Activated CD4-positive, alpha-beta T cell treated with anti-CD3 and anti-CD28 coated beads for 24 hours (primary cell): ENCODE measurements at regions not wholly inside any gene's neighbourhood (a gene's known extent, or its start where the extent isn't known, plus 50 kb on each side); places are given as distances from the start of the nearest gene placed in this dataset.
"Not testable (repeated sequence)": the region's sequence is repeated elsewhere in the genome, so short reads cannot be mapped to it uniquely, and the experiment has no call there.

Experiments
- DNase-seq, 2 donors: peaks; one replicate each; pipeline ENCODE4 v3.0.0-alpha.2; 2020; ENCODE audit warnings: low read depth in 2 of 2

GRCh38 chr5:68862560-68862959 lies 231.3 kb upstream of the SLC30A5 start:
- DNase-seq: no peak

GRCh38 chr5:68865192-68865591 lies 228.6 kb upstream of the SLC30A5 start:
- DNase-seq: not testable (repeated sequence)

GRCh38 chr5:68872088-68872839 lies 221.6 kb upstream of the SLC30A5 start:
- no peak for DNase-seq

- no peak for DNase-seq
Observed at GRCh38 chr5:68873198-68873597, 220.6 kb upstream of the SLC30A5 start.

- no peak for DNase-seq
Observed at GRCh38 chr5:68875351-68875750, 218.5 kb upstream of the SLC30A5 start.

GRCh38 chr5:68883436-68883835 lies 210.4 kb upstream of the SLC30A5 start:
- DNase-seq: no peak

GRCh38 chr5:68884144-68884754 lies 209.6 kb upstream of the SLC30A5 start:
- no peak for DNase-seq

- DNase-seq: no peak
Observed at GRCh38 chr5:68884883-68885282, 208.9 kb upstream of the SLC30A5 start.

GRCh38 chr5:68886814-68887213 lies 207.0 kb upstream of the SLC30A5 start:
- DNase-seq: no peak

GRCh38 chr5:68891718-68892117 lies 202.1 kb upstream of the SLC30A5 start:
- no peak for DNase-seq

GRCh38 chr5:68894673-68895072 lies 199.1 kb upstream of the SLC30A5 start:
- no peak for DNase-seq

- no peak for DNase-seq
Observed at GRCh38 chr5:68898951-68899471, 194.8 kb upstream of the SLC30A5 start.

- DNase-seq: no peak
Observed at GRCh38 chr5:68911840-68912690, 181.7 kb upstream of the SLC30A5 start.

- no peak for DNase-seq
Observed at GRCh38 chr5:68915079-68915478, 178.7 kb upstream of the SLC30A5 start.

GRCh38 chr5:68918306-68918705 lies 175.5 kb upstream of the SLC30A5 start:
- DNase-seq: no peak

GRCh38 chr5:68919988-68920490 lies 173.8 kb upstream of the SLC30A5 start:
- no peak for DNase-seq

GRCh38 chr5:68920888-68921287 lies 172.9 kb upstream of the SLC30A5 start:
- no peak for DNase-seq

- no peak for DNase-seq
Observed at GRCh38 chr5:68922172-68922987, 171.4 kb upstream of the SLC30A5 start.

- no peak for DNase-seq
Observed at GRCh38 chr5:68924481-68925145, 169.2 kb upstream of the SLC30A5 start.

GRCh38 chr5:68928617-68929302 lies 165.1 kb upstream of the SLC30A5 start:
- no peak for DNase-seq
